Nephron progenitor cell (in vitro differentiated cells): ENCODE measurements at regions not wholly inside any gene's neighbourhood (a gene's known extent, or its start where the extent isn't known, plus 50 kb on each side); places are given as distances from the start of the nearest gene placed in this dataset.

ENCODE experiments used
- DNase-seq: peaks from one replicate; pipeline ENCODE4 v3.0.0; 2021
- H3K27ac Mint-ChIP-seq: 2 replicates; pipeline ENCODE4 v1.8.0; 2021; ENCODE audit warnings: mild to moderate bottlenecking, moderate library complexity, mixed read lengths
- H3K27me3 Mint-ChIP-seq: 2 replicates; pipeline ENCODE4 v1.8.0; 2021; ENCODE audit warnings: mild to moderate bottlenecking, low read depth, mixed read lengths; ENCODE audit not compliant: poor library complexity
- H3K36me3 Mint-ChIP-seq: 2 replicates; pipeline ENCODE4 v1.8.0; 2021; ENCODE audit warnings: low read depth, mixed read lengths
- H3K4me1 Mint-ChIP-seq: 2 replicates; pipeline ENCODE4 v1.8.0; 2021; ENCODE audit warnings: mixed read lengths
- H3K4me3 Mint-ChIP-seq: 2 replicates; pipeline ENCODE4 v1.8.0; 2021; ENCODE audit warnings: mild to moderate bottlenecking, moderate library complexity, mixed read lengths
- H3K9me3 Mint-ChIP-seq: 2 replicates; pipeline ENCODE4 v1.8.0; 2021; ENCODE audit warnings: mild to moderate bottlenecking, moderate library complexity, mixed read lengths
- CTCF ChIP-seq: fragments of 200-600 bp; sonication (generic); IDR thresholded peaks from 2 replicates; pipeline ENCODE4 v1.5.0; 2021; ENCODE audit warnings: antibody characterized with exemption

GRCh38 chr2:58568901-58569300, 327.8 kb upstream of the FANCL start:
- H3K27me3 Mint-ChIP-seq, result no peaks in the 10 kb centered on the region
- no peaks in the 10 kb centered on the region for H3K36me3 Mint-ChIP-seq
- H3K9me3 Mint-ChIP-seq, result no peaks in the 10 kb centered on the region
- H3K4me3 Mint-ChIP-seq, result no peak overlapping the region
- H3K27ac Mint-ChIP-seq, result no peak overlapping the region
- no peaks in the 10 kb centered on the region for H3K4me1 Mint-ChIP-seq
- TF ChIP-seq CTCF, result no peak
- DNase-seq, result no peak

GRCh38 chr2:58562276-58562675, 321.2 kb upstream of the FANCL start:
- TF ChIP-seq CTCF, result no peak
- no peak overlapping the region for H3K27ac Mint-ChIP-seq
- no peaks in the 10 kb centered on the region for H3K4me1 Mint-ChIP-seq
- DNase-seq, result no peak
- H3K36me3 Mint-ChIP-seq, result no peaks in the 10 kb centered on the region
- H3K9me3 Mint-ChIP-seq, result no peaks in the 10 kb centered on the region
- no peak overlapping the region for H3K4me3 Mint-ChIP-seq
- no peaks in the 10 kb centered on the region for H3K27me3 Mint-ChIP-seq

- TF ChIP-seq CTCF, result no peak
- Mint-ChIP-seq H3K27ac (no peak overlapping the region), H3K36me3 (no peaks in the 10 kb centered on the region), H3K9me3 (no peaks in the 10 kb centered on the region), H3K27me3 (no peaks in the 10 kb centered on the region), H3K4me1 (no peaks in the 10 kb centered on the region), H3K4me3 (no peak overlapping the region)
- DNase-seq, result no peak
These were observed 319.4 kb upstream of the FANCL start for GRCh38 chr2:58560531-58560930.

GRCh38 chr2:58558881-58559280, 317.8 kb upstream of the FANCL start:
- Mint-ChIP-seq H3K27me3 (no peaks in the 10 kb centered on the region), H3K4me1 (no peaks in the 10 kb centered on the region), H3K27ac (no peak overlapping the region), H3K9me3 (no peaks in the 10 kb centered on the region), H3K36me3 (no peaks in the 10 kb centered on the region), H3K4me3 (no peak overlapping the region)
- TF ChIP-seq CTCF, result no peak
- DNase-seq, result no peak

- Mint-ChIP-seq H3K27me3 (no peaks in the 10 kb centered on the region), H3K27ac (no peak overlapping the region), H3K36me3 (no peaks in the 10 kb centered on the region), H3K9me3 (no peaks in the 10 kb centered on the region), H3K4me3 (no peak overlapping the region), H3K4me1 (no peaks in the 10 kb centered on the region)
- TF ChIP-seq CTCF, result no peak
- DNase-seq, result no peak
These were observed 316.1 kb upstream of the FANCL start for GRCh38 chr2:58557176-58557575.

GRCh38 chr2:58553937-58554336, 312.8 kb upstream of the FANCL start:
- DNase-seq, result no peak
- Mint-ChIP-seq H3K27me3 (no peaks in the 10 kb centered on the region), H3K9me3 (no peaks in the 10 kb centered on the region), H3K4me3 (no peak overlapping the region), H3K27ac (no peak overlapping the region), H3K36me3 (no peaks in the 10 kb centered on the region), H3K4me1 (no peaks in the 10 kb centered on the region)
- TF ChIP-seq CTCF, result no peak
